GM21737 (cell line): ENCODE measurements at regions not wholly inside any gene's neighbourhood (a gene's known extent, or its start where the extent isn't known, plus 50 kb on each side); places are given as distances from the start of the nearest gene placed in this dataset.
"Not testable (repeated sequence)": the region's sequence is repeated elsewhere in the genome, so short reads cannot be mapped to it uniquely, and the experiment has no call there.

Source experiments
- ATAC-seq: cut with Tn5 transposase; IDR thresholded peaks from one replicate; pipeline ENCODE4 v1.9.1; 2021; ENCODE audit warnings: mild to moderate bottlenecking, moderate library complexity; ENCODE audit not compliant: unreplicated experiment

DNA sequence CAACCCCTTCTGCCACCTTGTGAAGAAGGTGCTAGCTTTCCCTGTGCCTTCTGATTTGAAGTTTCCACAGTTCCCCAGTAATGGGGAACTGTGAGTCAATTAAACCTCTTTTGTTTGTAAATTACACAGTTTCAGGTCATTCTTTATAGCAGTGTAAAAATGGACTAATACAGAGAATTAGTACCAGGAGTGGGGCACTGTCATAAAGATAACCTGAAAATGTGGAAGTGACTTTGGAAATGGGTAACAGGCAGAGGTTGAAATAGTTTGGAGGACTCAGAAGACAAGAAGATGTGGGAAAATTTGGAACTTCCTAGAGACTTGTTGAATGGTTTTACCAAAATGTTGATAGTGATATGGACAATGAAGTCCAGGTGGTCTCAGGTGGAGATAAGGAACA is 131.0 kb upstream of the HAND2 start:
- ATAC-seq, result no peak

GRCh38 chr4:173656898-173657297 is 126.9 kb upstream of the HAND2 start:
- no peak for ATAC-seq

- no peak for ATAC-seq
These were observed 122.4 kb upstream of the HAND2 start for GRCh38 chr4:173652283-173652931.

- ATAC-seq, result no peak
These were observed 121.7 kb upstream of the HAND2 start for GRCh38 chr4:173651651-173652282.

DNA sequence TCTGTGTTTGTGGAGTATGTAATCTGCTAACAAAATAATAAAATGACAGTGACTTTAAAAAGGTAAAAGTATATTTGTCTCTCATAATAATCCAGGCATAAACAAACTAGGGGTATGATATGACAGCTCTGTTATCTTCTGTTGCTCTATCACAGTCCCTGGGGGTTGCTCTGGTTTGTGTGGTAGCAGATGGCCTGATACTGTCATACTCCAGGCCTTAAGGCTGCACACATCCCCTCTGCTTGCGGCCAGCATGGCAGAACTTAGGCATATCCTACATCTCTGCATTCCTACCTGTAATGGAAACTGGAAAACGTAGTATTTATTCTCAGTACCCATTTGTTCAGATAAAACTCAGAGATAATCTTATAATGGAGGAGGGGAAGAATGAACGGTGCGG is 117.9 kb upstream of the HAND2 start:
- ATAC-seq, result no peak

- ATAC-seq, result no peak
These were observed 112.5 kb upstream of the HAND2 start for GRCh38 chr4:173642509-173642908.

- no peak for ATAC-seq
These were observed 105.4 kb upstream of the HAND2 start for GRCh38 chr4:173635395-173635794.

DNA sequence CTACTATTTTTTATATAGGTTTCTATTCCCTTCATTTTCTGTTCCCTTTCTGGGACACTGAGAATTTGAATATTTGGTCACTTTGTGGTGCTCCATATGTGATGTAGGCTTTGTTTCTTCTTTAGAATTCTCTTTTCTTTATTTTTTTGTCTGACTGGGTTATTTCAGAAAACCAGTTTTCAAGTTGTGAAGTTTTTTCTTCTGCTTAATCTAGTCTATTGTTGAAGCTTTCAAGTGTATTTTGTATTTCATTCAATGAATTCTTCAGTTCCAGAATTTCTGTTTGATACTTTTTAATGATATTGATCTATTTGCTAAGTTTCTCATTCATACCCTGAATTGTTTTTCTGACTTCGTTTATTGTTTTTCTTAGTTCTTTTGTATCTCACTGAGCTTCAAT is 96.2 kb upstream of the HAND2 start:
- ATAC-seq, result no peak

GRCh38 chr4:173618648-173619047 is 88.6 kb upstream of the HAND2 start:
- not testable (repeated sequence) for ATAC-seq

DNA sequence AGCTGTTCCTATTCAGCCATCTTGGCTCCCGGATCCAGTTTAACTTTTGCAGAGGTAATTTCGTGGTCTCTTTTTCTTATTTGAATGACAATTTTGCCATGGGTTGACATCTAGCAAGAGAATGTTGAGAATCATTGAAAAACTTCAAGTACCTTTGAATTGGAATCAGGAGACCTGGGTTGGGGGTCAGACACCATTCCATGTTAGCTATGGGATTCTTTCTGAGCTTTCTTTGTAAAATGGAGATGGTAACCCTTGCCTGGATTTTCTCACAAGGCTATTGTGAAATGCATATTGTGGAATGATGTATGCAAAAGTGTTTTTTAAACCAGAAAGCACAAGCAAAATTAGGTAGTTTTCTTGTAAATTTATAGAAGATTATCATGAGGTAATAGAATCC is 79.1 kb upstream of the HAND2 start:
- no peak for ATAC-seq

DNA sequence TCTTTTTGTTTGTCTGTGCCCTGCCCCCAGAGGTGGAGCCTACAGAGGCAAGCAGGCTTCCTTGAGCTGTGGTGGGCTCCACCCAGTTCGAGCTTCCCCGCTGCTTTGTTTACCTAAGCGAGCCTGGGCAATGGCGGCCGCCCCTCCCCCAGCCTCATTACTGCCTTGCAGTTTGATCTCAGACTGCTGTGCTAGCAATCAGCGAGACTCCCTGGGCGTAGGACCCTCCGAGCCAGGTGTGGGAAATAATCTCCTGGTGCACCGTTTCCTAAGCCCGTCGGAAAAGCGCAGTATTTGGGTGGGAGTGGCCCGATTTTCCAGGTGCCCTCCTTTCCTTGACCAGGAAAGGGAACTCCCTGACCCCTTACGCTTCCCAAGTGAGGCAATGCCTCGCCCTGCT is 78.6 kb upstream of the HAND2 start:
- ATAC-seq, result not testable (repeated sequence)

DNA sequence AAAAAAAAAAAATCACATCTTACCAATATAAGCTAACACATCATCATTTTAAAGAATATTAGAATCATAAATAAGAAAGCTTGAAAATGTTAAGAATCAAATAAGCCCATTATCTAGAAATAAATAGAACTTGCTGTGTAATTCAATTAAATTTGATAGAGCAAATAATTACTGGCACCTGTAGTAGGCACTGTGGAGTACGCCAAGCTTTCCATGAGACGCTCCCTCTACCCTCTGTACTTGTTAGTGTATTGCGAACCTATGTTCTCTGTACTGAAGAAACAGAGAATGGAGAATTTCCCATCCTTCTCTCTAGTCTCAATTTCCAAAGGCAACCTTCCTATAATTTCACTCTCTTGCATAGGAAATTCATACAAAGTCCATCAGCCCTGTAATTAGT is 61.7 kb upstream of the HAND2 start:
- no peak for ATAC-seq

- ATAC-seq, result no peak
These were observed 60.7 kb upstream of the HAND2 start for GRCh38 chr4:173590697-173591096.

DNA sequence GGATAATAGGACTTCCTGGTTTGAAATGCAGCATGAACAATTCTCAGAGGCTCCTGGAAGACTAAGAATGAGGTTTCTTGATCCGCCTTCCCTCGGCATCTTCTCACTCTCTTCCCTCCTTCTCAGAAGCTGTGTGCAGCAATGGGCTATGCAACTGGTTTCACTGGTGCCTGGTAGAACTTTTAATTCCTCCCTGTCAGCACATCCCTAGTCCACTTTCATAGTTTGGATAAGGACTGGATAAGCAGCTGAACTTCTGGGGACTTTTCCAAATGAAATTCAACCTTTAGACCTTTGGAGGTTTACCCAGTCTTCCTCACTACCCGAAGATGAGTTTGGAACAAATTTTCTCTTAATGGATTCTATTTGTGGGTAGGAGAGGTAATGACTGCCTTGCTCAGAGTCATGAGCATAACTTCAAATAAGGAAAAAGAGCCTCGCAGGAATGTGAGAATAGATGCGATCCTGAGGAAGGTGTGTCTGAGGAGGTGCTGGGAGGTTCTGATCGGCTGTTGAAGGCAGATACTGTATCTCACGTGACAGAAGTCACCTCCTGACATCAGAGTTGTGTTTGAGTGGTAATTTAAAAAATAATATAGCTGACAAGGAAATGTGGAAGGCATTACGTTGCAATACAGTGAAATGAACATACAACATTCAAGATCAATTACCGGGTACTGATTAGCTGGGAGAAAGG is 56.0 kb upstream of the HAND2 start:
- ATAC-seq, result no peak

DNA sequence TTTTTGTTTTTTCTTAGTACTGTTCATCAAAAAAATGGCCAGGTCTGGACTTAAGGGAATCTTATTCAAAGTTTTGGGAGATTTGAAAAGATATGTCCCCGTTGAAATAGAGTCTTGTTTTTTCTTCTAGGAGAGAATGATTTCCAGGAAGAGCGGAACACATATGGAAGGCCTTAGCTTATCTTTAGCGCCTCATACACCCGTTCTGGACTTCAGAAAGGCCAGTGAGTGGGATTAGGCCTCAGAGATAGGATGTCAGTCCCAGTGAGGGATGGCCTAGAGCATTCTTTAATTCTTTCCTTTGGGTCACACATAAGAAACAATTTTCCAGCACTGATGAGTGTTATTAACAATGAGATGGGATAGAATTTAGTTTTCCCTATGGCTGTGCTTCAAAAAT is 54.5 kb upstream of the HAND2 start:
- no peak for ATAC-seq
